GM19372 (cell line): ENCODE measurements at regions not wholly inside any gene's neighbourhood (a gene's known extent, or its start where the extent isn't known, plus 50 kb on each side); places are given as distances from the start of the nearest gene placed in this dataset.
"Not testable (repeated sequence)": the region's sequence is repeated elsewhere in the genome, so short reads cannot be mapped to it uniquely, and the experiment has no call there.

Experiments
- ATAC-seq: cut with Tn5 transposase; IDR thresholded peaks from one replicate; pipeline ENCODE4 v1.9.1; 2021; ENCODE audit warnings: mild to moderate bottlenecking, low read depth, moderate library complexity; ENCODE audit not compliant: unreplicated experiment

DNA sequence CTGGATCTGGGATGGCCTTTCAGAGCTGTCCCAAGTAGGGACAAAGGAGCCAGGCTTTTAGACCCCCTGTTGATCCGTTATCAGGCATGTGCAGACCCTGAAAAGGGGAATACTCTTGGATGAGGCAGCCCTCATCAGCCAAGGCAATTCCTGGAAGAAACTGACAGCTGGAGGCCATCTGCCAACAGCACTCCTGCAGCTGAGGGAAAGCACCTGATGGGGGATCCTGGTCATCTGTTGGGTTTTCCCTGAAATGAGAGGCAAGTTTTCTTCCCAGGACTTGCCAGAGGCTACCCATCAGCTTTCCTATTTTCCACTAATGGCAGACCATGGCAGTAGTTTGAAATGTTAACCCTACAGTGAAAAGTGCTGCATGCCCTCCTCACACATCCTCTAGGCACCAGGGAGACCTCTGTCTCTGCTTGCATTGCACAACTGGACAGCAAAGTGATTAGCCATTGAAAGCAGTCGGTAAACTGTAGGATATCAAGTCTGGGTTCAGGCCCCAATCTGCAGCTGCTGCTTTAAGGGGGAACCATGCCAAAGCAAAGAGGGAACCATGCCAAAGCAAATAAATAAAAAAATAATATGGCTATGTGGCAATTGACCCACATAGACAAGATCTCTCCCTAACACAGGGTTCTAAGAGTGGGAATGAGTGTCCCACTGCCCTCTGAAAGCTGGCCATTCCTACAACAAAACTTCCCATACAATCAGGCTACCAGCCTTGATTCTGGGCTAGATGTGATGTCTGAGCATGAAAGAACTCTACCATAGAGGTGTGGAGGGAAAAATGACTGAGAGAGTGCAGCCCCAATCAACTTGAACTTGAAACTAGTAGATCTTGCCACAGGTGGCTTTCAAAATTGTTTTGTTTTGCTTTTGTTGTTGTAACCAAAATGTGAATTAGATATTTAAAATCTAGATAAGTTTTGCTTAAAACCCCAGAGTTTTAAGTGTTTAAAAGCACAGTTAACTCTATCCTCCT is 232.0 kb upstream of the STT3B start:
- no peak for ATAC-seq

DNA sequence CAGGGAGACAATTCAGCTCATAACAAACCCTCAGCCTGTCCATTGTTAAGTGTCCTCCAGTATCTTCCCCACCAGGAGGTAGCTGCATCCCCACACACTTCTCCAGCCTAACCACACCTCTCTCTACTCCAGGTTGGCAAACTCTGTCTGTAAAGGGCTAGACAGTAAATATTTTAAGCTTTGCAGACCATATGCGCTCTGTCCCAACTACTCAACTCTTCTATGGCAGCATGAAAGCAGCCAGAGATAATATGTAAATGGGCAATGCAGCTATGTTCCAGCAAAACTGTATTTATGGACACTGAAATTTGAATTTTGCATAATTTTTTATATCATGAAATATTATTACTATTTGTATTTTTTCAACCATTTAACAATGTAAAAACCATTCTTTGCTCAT is 230.4 kb upstream of the STT3B start:
- no peak for ATAC-seq

DNA sequence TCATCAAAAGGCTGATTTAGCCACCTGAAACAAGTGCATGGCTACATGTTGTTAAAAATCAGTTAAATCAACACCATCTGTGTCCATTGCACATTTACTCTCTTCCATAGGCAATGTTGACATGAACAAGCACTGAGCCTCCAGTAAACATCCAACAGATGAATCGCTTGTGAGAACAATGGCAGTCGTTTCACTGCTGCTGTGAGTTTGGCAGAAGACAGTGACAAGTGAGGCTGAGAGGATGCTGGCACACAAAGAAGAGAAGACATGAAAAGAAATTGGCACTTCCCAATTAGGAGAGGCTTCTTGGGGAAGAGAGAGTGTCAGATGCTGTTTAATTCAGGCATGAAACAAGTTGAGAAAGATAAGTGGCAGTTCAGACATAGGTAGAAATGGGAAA is 227.4 kb upstream of the STT3B start:
- ATAC-seq: no peak

DNA sequence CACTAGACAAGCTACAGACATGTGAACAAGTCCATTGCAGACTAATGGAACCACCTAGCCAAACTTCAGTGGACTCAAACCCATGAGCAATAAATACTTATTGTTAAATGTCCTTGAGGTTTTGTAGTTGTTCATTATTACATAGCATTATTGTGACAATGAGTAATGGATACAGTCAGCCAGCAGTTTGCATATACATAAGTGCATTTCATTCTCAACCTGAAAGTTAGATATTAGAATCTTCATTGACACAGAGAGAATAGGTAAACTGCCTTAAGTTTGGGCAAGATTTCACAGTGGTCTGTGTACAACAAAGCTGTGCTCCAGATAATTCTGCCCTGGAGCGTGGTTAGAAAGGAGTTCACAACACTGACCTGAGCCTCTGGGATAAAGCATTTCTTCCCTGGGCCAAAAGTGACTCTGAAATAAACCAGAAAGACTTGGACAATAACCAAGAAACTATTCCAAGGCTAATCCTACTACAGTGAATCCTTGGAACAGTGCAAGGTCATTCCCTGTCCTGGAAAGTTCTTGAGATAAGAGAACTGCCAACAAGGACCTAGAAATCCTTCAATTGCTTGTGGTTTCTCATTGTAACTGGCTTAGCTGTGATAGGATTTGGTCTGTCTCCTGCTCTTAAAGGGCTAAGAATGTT is 225.5 kb upstream of the STT3B start:
- ATAC-seq: no peak

DNA sequence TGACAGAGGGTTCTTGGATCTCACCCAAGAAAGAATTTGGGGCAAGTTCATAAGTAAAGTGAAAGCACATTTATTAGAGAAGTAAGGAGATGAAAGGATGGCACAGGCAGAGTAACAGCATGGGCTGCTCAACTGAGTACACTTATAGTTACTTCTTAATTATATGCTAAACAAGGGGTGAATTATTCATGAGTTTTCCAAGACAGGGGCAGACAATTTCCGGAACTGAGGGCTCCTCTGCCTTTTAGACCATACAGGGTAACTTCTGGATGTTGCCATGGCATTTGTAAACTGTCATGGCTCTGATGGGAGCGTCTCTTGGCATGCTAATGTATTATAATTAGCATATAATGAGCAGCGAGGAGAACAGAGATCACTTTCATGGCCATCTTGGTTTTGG is 221.2 kb upstream of the STT3B start:
- no peak for ATAC-seq

DNA sequence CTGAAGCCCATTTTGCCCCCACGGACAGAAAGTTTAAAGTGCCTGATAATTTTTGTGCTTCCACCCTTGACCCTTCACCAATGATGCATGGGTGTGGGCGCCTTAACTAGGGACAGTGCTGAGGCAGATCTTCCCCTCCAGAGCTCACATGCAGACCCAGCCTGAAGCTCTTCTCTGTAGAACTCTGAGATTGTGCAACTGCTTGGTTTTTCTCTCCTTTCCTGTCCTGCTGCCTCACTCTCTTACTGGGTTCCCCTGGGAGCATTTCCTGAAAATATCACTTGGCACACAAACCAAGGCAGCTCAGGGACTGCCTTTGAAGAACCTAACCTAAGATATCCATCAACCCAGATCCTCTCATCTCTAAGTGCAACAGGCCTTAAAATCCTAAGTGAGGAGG is 220.3 kb upstream of the STT3B start:
- ATAC-seq: no peak

DNA sequence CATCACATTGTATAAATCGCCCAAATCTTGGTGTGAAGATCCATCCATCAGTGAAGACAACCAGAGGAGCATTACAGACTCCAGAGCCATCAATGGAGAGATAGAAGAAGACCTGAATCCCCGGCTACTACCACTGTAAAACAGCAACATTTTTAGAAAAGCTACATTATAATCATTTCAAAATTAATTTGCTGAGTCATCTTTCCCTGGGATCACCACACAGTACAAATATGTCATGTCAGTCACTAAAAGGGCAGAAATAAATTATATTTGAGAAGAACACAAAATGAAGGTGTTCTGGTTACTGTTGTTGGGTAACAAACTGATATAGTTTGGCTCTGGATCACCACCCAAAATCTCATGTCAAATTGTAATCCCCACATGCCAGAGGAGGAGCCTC is 218.5 kb upstream of the STT3B start:
- no peak for ATAC-seq

DNA sequence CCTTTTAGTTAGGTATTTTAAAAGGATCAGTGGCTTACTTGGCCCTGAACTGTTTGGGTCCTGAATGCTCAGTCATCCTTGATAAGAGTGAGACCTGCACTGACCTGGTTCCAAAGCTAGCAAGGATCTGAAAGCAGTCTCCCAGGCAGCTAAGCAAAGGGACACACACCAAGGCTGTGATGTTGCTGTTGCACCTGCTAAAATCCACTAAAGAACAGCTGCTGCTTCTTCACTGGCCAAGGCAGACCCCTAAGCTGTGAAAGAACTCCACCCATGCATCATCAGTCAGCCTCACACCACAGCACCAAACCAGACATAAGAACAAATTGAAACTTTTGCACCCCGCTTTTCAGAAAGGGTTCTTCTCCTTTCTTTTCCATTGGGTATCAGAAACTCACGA is 213.4 kb upstream of the STT3B start:
- ATAC-seq: no peak

DNA sequence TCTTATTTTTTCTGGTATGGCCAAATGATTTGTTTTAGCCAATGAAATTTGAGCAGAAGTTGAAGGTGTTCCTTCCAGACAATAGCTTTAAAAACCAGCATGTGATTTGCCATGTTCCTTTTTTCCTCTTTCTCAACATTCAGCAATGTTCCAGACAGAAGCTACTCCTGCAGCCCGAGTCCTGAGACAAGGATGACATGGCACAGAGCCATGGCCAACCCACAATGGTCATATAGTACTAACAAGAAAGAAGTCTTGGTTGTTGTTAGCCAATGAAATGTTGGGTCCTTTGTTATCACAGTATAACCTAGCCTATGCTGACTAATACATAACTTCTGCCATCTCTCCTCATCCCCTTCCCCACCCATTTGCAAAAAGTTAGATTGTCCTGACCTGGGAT is 211.1 kb upstream of the STT3B start:
- no peak for ATAC-seq

DNA sequence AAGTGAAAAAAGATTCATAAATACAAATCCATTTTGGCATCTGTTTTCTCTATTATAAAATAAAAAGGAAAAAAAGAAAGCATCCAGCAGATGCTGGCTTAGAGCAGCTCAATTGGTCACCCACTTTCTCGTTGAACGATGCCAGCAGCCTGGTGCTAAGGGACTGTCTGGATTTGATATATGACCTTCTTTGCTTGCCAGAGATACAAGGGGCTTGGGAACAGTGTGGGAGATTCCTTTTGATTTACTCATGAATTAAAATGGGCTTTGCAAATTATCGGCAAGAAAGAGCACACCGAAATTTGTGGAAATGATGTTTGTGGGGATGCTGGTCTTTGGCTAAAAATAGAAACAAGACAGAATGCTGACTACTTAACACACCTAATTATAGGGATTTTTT is 210.3 kb upstream of the STT3B start:
- ATAC-seq: no peak

DNA sequence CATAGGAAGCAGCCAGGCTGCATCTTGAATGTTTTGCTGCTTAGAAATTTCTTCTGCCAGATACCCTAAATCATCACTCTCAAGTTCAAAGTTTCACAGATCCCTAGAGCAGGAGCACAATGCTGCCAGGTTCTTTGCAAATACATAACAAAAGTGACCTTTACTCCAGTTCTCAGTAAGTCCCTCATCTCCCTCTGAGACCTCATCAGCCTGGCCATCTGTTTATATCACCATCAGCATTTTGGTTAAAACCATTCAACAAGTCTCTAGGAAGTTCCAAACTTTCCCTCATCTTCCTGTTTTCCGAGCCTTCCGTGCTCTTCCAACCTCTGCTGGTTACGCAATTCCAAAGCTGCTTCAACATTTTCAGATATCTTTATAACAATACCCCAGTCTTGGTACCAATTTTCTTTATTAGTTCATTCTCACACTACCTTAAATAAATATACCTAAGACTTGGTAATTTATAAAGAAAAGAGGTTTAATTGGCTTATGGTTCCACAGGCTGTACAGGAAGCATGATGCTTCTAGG is 204.8 kb upstream of the STT3B start:
- ATAC-seq: not testable (repeated sequence)

DNA sequence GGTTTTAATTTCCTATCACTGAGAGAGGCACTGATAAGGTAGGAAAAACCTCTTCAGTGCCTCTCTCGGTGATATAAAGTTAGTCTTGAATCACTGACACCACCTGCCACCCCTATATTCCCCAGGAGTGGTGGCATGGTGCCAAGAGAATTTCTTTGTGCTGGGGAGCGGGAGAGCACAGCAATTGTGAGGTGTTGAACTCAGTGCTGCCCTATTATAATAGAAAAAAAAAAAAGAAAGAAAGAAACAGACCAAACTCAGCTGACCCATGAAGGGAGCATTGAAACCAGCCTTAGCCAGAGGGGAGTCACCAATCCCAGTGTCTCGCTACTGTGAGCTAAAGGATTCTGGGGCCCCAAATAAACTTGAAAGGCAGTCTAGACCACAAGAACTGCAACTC is 201.4 kb upstream of the STT3B start:
- ATAC-seq: no peak

DNA sequence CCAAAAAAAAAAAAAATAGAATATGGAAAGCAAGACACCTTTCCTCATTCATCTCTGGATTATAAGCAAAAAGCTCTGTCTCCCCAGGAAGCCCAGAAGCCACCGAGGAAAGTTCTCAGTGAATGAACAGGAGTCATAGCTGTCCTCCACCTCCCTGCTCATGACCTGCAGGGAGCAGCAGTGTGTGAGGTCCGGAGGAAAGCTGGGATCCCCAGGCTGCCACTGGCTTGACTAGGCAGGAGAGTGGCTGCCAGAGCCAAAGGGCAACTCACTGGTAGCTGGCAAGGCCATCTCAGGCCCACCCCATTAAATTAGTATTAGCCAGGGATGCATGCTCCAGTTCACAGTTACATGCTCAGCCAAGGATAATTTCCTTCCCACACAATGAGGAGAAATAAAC is 191.6 kb upstream of the STT3B start:
- no peak for ATAC-seq

DNA sequence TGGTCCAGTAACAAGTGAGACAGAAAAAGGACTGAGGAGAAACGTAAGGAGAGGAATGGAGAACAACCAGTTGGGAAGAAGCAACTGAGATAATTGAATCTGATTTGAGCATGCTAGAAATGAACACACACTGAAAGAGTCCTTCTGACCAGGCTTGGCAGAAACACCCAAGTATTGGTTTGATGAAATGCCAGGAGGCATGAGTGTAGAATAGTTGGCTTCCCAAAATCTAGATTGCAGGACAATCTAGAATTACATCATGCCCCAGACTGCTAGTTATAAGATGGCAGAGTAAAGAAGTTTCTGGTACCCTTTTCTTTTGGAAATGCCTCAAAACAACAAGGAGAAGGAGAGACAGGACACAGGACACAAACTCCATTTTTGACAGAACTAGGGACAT is 189.7 kb upstream of the STT3B start:
- ATAC-seq: no peak

DNA sequence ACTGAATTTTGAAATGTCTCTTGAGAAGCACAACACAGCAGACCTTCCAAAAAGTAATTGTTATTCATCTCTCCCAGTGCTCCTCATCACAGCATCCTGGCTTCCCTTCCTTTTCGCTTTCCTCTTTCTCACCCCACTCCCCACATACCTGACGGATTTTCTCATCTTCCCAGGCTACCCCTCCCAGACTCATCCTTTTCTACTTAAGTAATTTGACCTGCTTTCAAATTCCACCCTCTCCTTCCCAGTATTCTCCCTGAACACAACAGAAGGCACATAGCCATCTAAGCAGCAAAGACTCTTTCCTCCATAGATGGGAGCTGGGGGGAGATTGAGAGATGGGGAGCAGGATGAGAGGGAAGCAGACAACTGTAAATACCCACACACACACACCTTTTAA is 187.1 kb upstream of the STT3B start:
- no peak for ATAC-seq

DNA sequence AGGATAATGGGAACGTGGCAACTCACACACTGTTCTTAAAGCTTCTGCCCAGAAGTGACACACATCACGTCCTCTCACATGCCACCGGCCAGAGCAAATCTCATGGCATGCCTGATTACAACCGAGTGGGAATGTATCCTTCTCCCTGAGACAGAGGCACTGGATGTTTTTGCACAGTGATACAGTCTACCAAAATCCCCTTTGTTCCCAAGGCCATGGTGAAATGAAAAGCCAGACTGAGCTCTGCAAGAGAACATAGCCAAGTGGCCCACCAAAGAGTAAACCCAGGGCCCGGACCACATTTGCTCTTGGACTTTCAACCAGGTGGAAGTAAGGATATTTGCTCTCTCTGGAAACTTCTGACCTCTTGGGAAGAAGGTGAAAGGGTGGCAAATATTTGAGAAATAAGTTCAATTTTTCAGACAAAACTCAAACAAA is 186.2 kb upstream of the STT3B start:
- no peak for ATAC-seq

DNA sequence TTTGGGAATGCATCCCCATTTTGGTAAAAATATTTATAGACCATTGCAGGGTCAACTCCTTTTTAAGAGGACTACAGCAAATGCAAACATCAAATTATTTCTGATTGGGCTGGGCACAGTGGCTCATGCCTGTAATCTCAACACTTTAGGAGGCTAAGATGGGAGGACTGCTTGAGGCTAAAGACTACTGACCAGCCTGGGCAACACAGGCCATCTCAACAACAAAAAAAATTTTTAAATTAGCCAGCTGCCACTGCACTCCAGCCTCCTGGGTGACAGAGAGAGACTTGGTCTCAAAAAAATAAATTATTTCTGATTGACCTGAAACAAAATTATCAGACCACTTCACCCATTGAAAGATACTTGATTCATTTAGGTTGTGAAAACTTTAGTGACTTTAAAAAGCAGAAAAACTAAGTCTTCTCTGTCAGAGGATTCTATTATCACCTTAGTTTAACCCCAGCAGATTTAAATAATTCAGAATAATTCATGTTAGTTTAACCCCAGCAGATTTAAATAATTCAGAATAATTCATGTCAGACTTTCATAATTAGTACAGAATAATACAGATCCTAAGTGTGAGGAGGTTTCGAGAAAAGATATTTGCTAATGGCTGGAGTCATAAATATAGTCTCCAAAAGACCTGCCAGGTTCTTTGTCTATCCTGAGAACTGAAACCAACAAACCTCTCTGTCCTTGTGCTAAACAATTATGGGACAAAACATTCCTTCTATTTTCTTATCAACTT is 183.6 kb upstream of the STT3B start:
- ATAC-seq: no peak

DNA sequence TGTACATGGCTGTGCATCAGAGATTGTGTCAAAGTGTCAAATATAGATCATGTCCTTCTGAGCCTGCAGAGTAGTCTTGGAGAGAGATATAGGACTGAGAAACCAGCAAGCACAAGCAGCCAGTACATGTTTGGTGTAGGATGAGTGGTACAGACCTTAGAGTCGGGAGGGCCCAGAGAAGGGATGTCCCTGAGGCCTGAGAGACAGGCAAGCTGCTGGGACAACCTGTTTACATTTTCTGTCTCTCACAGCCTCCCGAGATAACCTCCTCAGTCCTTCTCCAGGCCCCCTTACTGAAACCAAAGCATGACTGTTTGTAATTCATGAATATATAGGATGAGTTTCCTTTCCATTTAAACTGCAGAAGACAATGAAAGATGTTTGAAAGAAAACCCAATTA is 182.4 kb upstream of the STT3B start:
- no peak for ATAC-seq

DNA sequence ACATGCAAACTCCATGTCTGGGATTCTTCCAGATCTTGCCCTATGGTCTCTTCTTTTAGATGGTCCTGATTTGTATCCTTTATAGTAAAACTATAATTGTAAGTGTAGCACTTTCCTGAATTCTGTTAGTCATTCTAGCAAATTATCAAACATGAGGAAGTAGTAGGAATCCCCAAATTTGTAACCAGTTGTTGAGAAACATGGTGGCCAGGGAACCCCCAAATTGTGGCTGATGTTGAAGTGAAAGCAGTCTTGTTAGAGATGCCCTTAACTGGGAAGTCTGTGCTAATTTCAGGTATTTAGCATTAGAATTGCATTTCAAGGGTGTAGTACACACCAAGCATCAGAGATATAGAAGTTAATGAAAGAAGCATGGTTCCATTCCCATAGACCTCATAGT is 180.4 kb upstream of the STT3B start:
- no peak for ATAC-seq

DNA sequence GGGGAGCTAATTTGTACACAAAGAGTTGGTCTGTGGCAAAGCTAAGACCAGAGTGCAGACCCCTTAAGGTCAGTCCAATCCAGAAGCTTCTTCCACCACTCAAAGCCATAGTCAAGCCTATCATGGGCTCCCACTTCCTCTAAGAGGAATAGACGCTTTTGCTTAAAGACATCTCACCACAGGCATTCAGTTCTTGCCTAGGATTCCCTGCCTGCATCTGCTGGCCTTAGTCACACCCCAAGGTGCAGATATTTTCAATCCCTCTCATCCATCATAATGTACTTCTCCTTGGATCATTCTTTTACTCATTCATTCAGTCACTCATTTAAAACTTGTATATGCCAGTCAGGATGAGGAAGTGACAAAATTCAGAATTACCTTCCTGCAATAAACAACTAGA is 179.6 kb upstream of the STT3B start:
- no peak for ATAC-seq

DNA sequence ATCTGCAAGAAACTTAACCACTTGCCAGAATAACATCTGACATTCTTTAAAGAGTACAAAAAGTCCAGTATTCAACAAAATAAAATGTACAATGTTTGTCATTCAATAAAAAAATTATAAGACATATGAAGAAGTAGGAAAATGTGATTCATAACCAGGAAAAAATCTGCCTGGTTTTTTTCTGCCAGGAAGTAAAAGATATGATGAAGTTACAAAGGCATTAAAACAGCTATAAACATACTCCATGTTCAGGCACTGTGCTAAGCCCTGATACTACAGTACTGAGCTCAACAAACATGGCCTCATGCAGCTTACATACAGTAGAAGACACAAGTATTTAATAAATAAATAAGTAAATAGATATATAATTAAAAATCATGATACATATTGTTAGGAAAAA is 178.4 kb upstream of the STT3B start:
- ATAC-seq: no peak
